ENCODE measurements at regions not wholly inside any gene's neighbourhood (a gene's known extent, or its start where the extent isn't known, plus 50 kb on each side); places are given as distances from the start of the nearest gene placed in this dataset.
A peak's percentile ranks its signal among the peaks of the same experiment; 100 is the strongest.
"Not testable (repeated sequence)": the region's sequence is repeated elsewhere in the genome, so short reads cannot be mapped to it uniquely, and the experiment has no call there.

DNA sequence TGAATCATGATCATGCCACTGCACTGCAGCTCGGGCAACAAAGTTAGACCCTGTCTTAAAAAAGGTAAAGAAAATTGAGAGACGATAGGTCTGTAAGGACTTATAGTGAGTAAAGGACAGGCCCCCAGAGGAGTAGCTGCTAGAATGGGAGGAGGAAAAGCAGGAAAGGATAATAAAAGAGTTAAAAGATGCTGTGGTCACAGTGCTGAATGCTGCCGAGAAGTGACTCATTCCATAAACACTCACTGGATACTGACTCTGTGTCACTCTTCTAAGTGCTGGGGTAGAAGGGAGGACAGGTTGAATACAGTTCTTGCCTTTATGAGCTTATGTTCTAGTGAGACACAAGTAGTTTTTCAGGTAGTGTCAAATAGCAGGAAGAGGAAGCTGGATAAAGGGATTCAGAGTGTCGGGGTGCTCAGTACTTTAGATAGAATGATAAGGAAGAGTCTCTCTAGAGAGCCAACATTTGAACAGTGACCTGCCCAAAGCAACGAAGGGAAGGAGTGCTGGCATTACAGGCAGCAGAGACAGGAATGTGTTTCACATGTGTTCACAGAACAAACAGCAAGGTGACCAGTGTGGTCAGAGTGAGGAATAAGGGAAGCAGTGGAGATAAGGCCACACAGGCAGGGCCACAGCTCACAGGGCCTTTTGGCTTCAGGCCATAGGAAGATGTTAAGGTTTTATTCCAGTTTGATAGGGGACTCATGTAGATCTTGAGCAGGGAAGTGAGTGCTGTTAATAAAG is 1240.5 kb downstream of the UQCRFS1 start:
- no peak overlapping the region for H3K4me3 ChIP-seq (ENCODE audit: insufficient read length, low read depth)
- DNase-seq (ENCODE audit: low read depth, low spot score), result no peak
- H3K36me3 ChIP-seq (ENCODE audit: insufficient read depth, insufficient read length, low read length), result no peaks in the 10 kb centered on the region
- H3K4me1 ChIP-seq (ENCODE audit: insufficient read depth, insufficient read length), result peaks cover 12% of the 10 kb centered on the region
- TF ChIP-seq ZNF274 (IDR thresholded peaks at IDR 0.05; ENCODE audit: low read depth, low read length), result no peak
- TF ChIP-seq YY1 (IDR thresholded peaks at IDR 0.05; ENCODE audit: insufficient read depth, insufficient read length), result no peak
- no peak for TF ChIP-seq SUZ12 (IDR thresholded peaks at IDR 0.05; ENCODE audit: extremely low read depth, insufficient read depth, insufficient read length)
- no peaks in the 10 kb centered on the region for H3K27me3 ChIP-seq (ENCODE audit: insufficient read depth, insufficient read length)
- no peak overlapping the region for H3K9ac ChIP-seq (ENCODE audit: insufficient read length, low read depth)
- no peaks in the 10 kb centered on the region for H3K9me3 ChIP-seq (ENCODE audit: insufficient read depth, low read length)

DNA sequence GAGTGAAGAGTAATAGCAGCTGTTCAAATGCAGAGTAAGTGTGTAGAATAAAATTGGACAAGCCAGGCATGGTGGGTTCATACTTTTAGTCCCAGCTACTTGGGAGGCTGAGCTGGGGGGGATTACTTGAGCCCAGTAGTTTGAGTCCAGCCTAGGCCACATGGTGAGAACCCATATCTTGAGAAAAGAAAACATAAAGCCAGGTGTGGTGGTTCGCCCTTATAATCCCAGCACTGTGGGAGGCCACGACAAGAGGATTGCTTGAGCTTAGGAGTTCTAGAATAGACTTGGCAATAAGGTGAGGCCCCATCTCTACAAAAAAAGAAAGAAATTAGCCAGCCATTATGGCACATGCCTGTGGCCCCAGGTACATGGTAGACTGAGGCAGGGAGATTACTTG is 1241.1 kb downstream of the UQCRFS1 start:
- H3K4me1 ChIP-seq (ENCODE audit: insufficient read depth, insufficient read length), result peaks cover 12% of the 10 kb centered on the region
- H3K36me3 ChIP-seq (ENCODE audit: insufficient read depth, insufficient read length, low read length), result no peaks in the 10 kb centered on the region
- H3K4me3 ChIP-seq (ENCODE audit: insufficient read length, low read depth), result no peak overlapping the region
- TF ChIP-seq SUZ12 (IDR thresholded peaks at IDR 0.05; ENCODE audit: extremely low read depth, insufficient read depth, insufficient read length) (no peak), ZNF274 (IDR thresholded peaks at IDR 0.05; ENCODE audit: low read depth, low read length) (no peak), YY1 (IDR thresholded peaks at IDR 0.05; ENCODE audit: insufficient read depth, insufficient read length) (no peak)
- no peaks in the 10 kb centered on the region for H3K27me3 ChIP-seq (ENCODE audit: insufficient read depth, insufficient read length)
- H3K9me3 ChIP-seq (ENCODE audit: insufficient read depth, low read length), result no peaks in the 10 kb centered on the region
- H3K9ac ChIP-seq (ENCODE audit: insufficient read length, low read depth), result no peak overlapping the region
- no peak for DNase-seq (ENCODE audit: low read depth, low spot score)

DNA sequence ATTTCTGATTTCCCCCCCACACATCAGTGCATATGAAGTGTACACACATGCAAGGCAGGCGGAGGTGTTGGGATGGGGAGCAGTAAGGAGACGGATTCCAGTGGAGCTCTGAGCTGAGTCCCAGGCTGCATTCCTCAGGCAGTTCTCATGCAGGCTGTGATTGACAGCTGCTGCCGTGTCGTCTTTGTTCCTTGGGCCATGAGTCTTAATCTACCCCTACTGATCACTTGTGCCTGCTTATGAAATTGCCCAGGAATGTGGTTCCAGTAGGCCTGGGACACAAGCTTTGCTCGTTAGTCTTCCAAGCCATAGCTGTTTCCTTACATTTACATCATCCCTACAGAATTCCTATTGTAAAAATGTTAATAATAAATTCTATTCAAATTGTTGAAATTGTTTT is 1241.9 kb downstream of the UQCRFS1 start:
- no peak overlapping the region for H3K4me3 ChIP-seq (ENCODE audit: insufficient read length, low read depth)
- peaks cover 12% of the 10 kb centered on the region for H3K4me1 ChIP-seq (ENCODE audit: insufficient read depth, insufficient read length)
- DNase-seq (ENCODE audit: low read depth, low spot score), result peak; percentile 81
- TF ChIP-seq ZNF274 (IDR thresholded peaks at IDR 0.05; ENCODE audit: low read depth, low read length), result no peak
- no peak for TF ChIP-seq YY1 (IDR thresholded peaks at IDR 0.05; ENCODE audit: insufficient read depth, insufficient read length)
- TF ChIP-seq SUZ12 (IDR thresholded peaks at IDR 0.05; ENCODE audit: extremely low read depth, insufficient read depth, insufficient read length), result no peak
- peak overlapping the region; percentile 5 for H3K9ac ChIP-seq (ENCODE audit: insufficient read length, low read depth)
- H3K36me3 ChIP-seq (ENCODE audit: insufficient read depth, insufficient read length, low read length), result no peaks in the 10 kb centered on the region
- no peaks in the 10 kb centered on the region for H3K27me3 ChIP-seq (ENCODE audit: insufficient read depth, insufficient read length)
- no peaks in the 10 kb centered on the region for H3K9me3 ChIP-seq (ENCODE audit: insufficient read depth, low read length)

DNA sequence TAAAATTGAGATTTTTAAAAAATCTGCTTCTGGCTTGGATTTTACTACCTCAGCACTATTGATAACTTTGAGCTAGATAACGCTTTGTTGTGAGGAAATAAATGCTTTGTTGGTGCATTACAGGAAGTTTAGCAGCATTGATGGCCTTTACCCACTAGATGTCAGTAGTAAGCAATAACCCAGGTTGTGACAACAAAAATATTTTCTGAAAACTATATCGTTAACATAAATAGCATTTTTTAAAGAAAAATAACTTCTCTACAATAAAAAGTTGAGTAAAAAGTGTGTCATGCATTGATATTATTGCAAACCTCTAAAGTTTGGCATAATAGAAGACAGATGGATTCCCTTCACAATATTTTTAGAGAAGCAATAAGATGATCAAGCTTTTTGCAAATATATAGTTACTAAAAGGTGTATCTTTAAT is 1246.5 kb downstream of the UQCRFS1 start:
- Histone ChIP-seq H3K4me3 (ENCODE audit: insufficient read length, low read depth) (no peak overlapping the region), H3K9ac (ENCODE audit: insufficient read length, low read depth) (no peak overlapping the region), H3K4me1 (ENCODE audit: insufficient read depth, insufficient read length) (peaks cover 2% of the 10 kb centered on the region), H3K9me3 (ENCODE audit: insufficient read depth, low read length) (no peaks in the 10 kb centered on the region), H3K27me3 (ENCODE audit: insufficient read depth, insufficient read length) (no peaks in the 10 kb centered on the region), H3K36me3 (ENCODE audit: insufficient read depth, insufficient read length, low read length) (no peaks in the 10 kb centered on the region)
- no peak for TF ChIP-seq SUZ12 (IDR thresholded peaks at IDR 0.05; ENCODE audit: extremely low read depth, insufficient read depth, insufficient read length)
- TF ChIP-seq ZNF274 (IDR thresholded peaks at IDR 0.05; ENCODE audit: low read depth, low read length), result no peak
- TF ChIP-seq YY1 (IDR thresholded peaks at IDR 0.05; ENCODE audit: insufficient read depth, insufficient read length), result no peak
- no peak for DNase-seq (ENCODE audit: low read depth, low spot score)

DNA sequence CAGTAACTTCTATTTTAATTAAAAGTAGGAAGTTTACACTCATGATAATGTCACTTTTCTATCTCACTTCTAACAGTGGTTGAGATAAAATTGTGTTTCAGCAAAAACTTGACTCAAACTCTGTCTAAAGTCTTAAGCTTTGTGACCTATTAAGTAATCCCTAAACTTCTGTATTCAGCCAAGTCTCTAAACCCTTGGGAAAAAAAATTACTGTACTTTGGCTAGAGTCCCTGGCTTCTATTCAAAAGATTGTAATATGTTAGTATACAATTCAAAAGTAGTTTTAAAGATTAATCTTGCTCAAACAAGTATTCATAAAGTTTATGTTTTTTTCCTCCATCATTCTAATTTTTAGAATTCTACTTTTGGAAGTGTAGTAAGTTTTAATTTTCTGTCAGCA is 1248.8 kb downstream of the UQCRFS1 start:
- TF ChIP-seq ZNF274 (IDR thresholded peaks at IDR 0.05; ENCODE audit: low read depth, low read length) (no peak), YY1 (IDR thresholded peaks at IDR 0.05; ENCODE audit: insufficient read depth, insufficient read length) (no peak), SUZ12 (IDR thresholded peaks at IDR 0.05; ENCODE audit: extremely low read depth, insufficient read depth, insufficient read length) (no peak)
- DNase-seq (ENCODE audit: low read depth, low spot score), result no peak

DNA sequence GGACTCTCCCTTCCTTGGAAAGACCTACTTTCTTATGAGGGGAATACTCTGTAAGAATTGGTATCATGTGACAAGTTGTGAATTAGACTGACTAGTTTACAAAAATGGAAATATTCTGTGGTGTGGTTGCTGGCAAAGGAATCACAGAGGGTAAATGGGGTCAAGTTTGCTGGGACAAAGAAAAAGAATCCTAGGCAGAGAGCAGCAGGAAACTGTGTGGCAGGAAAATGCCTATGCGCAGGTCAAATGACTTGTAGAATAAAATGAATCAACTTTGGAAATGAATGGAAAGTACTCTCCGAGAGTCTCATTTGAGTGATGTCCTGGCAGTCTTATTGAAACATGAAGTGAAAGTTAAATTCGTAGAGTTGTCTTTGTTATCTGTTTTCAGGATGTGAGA is 1250.7 kb downstream of the UQCRFS1 start:
- Histone ChIP-seq H3K9me3 (ENCODE audit: insufficient read depth, low read length) (no peaks in the 10 kb centered on the region), H3K4me3 (ENCODE audit: insufficient read length, low read depth) (no peak overlapping the region), H3K9ac (ENCODE audit: insufficient read length, low read depth) (no peak overlapping the region), H3K27me3 (ENCODE audit: insufficient read depth, insufficient read length) (no peaks in the 10 kb centered on the region), H3K4me1 (ENCODE audit: insufficient read depth, insufficient read length) (no peaks in the 10 kb centered on the region), H3K36me3 (ENCODE audit: insufficient read depth, insufficient read length, low read length) (no peaks in the 10 kb centered on the region)
- TF ChIP-seq ZNF274 (IDR thresholded peaks at IDR 0.05; ENCODE audit: low read depth, low read length), result no peak
- no peak for TF ChIP-seq YY1 (IDR thresholded peaks at IDR 0.05; ENCODE audit: insufficient read depth, insufficient read length)
- no peak for TF ChIP-seq SUZ12 (IDR thresholded peaks at IDR 0.05; ENCODE audit: extremely low read depth, insufficient read depth, insufficient read length)
- no peak for DNase-seq (ENCODE audit: low read depth, low spot score)

More for the DNA sequence above, 1248.8 kb downstream of the UQCRFS1 start:
- no peaks in the 10 kb centered on the region for H3K27me3 ChIP-seq (ENCODE audit: insufficient read depth, insufficient read length)
- no peak overlapping the region for H3K4me3 ChIP-seq (ENCODE audit: insufficient read length, low read depth)
- H3K9me3 ChIP-seq (ENCODE audit: insufficient read depth, low read length), result no peaks in the 10 kb centered on the region
- H3K36me3 ChIP-seq (ENCODE audit: insufficient read depth, insufficient read length, low read length), result no peaks in the 10 kb centered on the region
- no peak overlapping the region for H3K9ac ChIP-seq (ENCODE audit: insufficient read length, low read depth)
- no peaks in the 10 kb centered on the region for H3K4me1 ChIP-seq (ENCODE audit: insufficient read depth, insufficient read length)

DNA sequence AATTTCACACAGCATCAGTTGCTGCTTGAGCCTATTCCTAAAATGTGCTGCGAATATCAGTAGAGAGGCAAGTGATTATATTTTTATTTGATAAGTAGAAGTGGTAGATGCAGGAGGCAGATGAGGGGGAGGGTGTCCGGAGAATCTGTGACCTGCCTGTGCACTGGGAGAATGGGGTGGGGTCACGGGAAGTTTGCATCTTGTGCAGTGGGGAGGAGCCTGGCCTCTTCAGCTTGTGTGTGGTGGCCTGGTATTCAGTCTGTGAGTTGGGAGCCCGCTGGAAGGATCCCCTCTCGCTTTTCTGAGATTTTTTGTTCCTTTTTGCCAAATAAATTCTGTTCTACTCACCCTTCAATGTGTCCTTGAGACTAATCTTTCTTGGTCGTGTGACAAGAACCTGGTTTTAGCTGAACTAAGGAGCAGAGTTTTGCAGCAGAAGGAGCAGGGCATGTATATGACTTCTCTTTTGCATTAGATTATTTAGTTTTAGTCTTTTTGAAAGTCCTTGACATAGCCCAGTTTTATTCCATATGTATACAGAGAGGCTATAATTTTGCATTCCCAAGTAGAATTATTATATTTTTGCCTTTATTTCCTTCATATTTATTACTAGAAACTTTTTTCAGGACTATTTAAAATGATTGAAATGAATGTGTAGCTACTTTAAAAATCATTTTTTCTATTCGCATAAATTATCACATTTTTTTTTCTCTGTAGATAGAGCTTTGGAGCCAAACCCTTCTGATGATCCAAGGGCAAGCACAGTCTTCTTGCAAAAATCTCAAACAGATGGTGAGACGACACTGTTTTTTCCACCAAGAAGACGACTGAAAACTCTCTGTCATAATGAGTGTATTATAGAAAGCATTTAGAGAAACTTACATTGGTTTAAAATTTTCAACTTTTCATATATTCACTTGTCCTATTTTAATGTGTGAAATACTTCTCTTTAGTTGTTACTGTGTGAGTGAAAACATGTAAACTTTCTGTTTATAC is 1257.2 kb downstream of the UQCRFS1 start:
- TF ChIP-seq ZNF274 (IDR thresholded peaks at IDR 0.05; ENCODE audit: low read depth, low read length) (no peak), SUZ12 (IDR thresholded peaks at IDR 0.05; ENCODE audit: extremely low read depth, insufficient read depth, insufficient read length) (no peak), YY1 (IDR thresholded peaks at IDR 0.05; ENCODE audit: insufficient read depth, insufficient read length) (no peak)
- Histone ChIP-seq H3K36me3 (ENCODE audit: insufficient read depth, insufficient read length, low read length) (no peaks in the 10 kb centered on the region), H3K9me3 (ENCODE audit: insufficient read depth, low read length) (no peaks in the 10 kb centered on the region), H3K4me3 (ENCODE audit: insufficient read length, low read depth) (no peak overlapping the region), H3K4me1 (ENCODE audit: insufficient read depth, insufficient read length) (no peaks in the 10 kb centered on the region), H3K27me3 (ENCODE audit: insufficient read depth, insufficient read length) (no peaks in the 10 kb centered on the region), H3K9ac (ENCODE audit: insufficient read length, low read depth) (no peak overlapping the region)
- DNase-seq (ENCODE audit: low read depth, low spot score), result no peak

DNA sequence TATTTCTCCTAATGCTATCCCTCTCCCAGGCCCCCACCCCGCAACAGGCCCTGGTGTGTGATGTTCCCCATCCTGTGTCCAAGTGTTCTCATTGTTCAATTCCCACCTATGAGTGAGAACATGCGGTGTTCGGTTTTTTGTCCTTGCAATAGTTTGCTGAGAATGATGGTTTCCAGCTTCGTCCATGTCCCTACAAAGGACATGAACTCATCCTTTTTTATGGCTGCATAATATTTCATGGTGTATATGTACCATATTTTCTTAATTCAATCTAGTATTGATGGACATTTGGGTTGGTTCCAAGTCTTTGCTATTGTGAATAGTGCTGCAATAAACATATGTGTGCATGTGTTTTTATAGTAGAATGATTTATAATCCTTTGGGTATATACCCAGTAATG is 1270.3 kb downstream of the UQCRFS1 start:
- not testable (repeated sequence) for H3K4me1 ChIP-seq (ENCODE audit: insufficient read depth, insufficient read length); H3K27me3 ChIP-seq (ENCODE audit: insufficient read depth, insufficient read length); H3K9ac ChIP-seq (ENCODE audit: insufficient read length, low read depth); DNase-seq (ENCODE audit: low read depth, low spot score); H3K4me3 ChIP-seq (ENCODE audit: insufficient read length, low read depth); H3K36me3 ChIP-seq (ENCODE audit: insufficient read depth, insufficient read length, low read length)
- peaks cover 11% of the 10 kb centered on the region; the same call in 1 of the 2 replicates for H3K9me3 ChIP-seq (ENCODE audit: insufficient read depth, low read length)

Measured in NT2/D1 (cell line).